GM13976 (cell line): ENCODE measurements at regions not wholly inside any gene's neighbourhood (a gene's known extent, or its start where the extent isn't known, plus 50 kb on each side); places are given as distances from the start of the nearest gene placed in this dataset.

ENCODE experiments used
- DNase-seq: peaks from one replicate; pipeline ENCODE4 v3.0.0; 2012; ENCODE audit warnings: low spot score
- in situ Hi-C: fragments of 300-500 bp; cut with MboI; formaldehyde crosslinking; loops from one replicate; pipeline ENCODE4 v1.12.0; 2022; ENCODE audit warnings: low sequenced_read_pairs, mixed read lengths, inconsistent platforms; ENCODE audit not compliant: unreplicated experiment
- TF ChIP-seq, protein P1 (sequence below): IDR thresholded peaks from 2 replicates; pipeline ENCODE4 v1.5.1; 2012; ENCODE audit warnings: borderline replicate concordance, mild to moderate bottlenecking; ENCODE audit not compliant: insufficient read depth; ENCODE audit errors: extremely low read depth, missing control alignments, control extremely low read depth

- DNase-seq, result no peak
- in situ Hi-C loops, result no loop called here
- TF ChIP-seq, protein P1, sequence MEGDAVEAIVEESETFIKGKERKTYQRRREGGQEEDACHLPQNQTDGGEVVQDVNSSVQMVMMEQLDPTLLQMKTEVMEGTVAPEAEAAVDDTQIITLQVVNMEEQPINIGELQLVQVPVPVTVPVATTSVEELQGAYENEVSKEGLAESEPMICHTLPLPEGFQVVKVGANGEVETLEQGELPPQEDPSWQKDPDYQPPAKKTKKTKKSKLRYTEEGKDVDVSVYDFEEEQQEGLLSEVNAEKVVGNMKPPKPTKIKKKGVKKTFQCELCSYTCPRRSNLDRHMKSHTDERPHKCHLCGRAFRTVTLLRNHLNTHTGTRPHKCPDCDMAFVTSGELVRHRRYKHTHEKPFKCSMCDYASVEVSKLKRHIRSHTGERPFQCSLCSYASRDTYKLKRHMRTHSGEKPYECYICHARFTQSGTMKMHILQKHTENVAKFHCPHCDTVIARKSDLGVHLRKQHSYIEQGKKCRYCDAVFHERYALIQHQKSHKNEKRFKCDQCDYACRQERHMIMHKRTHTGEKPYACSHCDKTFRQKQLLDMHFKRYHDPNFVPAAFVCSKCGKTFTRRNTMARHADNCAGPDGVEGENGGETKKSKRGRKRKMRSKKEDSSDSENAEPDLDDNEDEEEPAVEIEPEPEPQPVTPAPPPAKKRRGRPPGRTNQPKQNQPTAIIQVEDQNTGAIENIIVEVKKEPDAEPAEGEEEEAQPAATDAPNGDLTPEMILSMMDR, result no peak
These were observed 435.2 kb upstream of the DPPA4 start for GRCh38 chr3:109772520-109772919.

DNA sequence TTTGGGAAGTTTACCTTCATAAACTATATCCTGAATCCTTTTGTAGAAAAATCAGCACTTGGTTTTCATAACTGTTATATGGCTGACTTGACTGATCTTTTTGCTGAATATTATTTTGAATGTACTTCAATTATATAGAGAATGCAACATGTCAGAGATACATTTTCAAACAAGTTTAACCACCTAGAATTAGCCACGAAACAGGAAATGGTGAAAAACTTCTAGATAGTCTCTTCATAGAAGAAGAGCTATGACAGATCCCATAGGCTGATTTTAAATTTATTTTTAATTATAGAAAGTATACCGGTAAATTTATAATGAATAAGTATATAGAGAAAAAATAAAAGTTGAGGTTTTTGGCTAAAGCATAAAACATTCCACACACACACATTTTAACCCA lies 436.8 kb upstream of the DPPA4 start:
- in situ Hi-C loops, result no loop called here
- no peak for DNase-seq
- TF ChIP-seq, protein P1, result no peak

- DNase-seq, result no peak
- TF ChIP-seq, protein P1, result no peak
- in situ Hi-C loops, result no loop called here
These were observed 446.9 kb upstream of the DPPA4 start for GRCh38 chr3:109784285-109784684.

DNA sequence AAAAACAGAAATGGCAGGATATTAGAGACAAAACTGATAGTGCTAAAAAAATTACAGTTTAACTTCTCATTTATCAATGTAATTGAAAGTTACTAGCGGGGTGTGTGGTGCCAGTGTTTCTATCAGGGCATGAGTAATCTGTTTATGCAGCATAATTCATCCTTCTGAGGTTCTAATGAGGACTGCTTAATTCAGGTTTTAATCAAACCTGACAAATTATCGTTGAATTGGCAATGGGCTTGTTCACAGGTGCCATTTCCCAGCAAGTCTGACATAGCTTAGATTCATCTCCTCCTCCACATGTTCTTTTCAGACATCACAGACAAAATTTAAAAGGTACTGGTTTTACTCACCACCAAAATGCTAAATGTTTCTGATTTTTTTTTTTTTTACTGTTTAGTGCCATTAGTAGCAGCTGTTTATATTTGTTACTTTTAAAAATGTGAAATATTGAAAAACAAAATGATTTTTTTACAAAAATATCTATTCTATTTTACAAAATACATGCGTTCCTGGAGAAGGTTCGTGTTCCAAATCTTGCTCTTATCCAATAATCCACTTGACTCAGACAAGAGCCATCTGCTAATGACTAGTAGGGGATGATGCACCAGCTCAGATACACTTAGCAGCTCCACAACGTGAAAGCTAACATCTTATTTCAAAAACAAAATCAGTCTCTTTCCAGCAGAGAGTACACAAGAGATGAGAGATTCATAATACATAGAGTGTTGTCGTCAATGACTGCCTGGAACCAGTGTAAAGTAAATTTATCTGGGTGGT lies 447.7 kb upstream of the DPPA4 start:
- in situ Hi-C loops, result no loop called here
- TF ChIP-seq, protein P1, result no peak
- no peak for DNase-seq

GRCh38 chr3:109803274-109803673 lies 465.9 kb upstream of the DPPA4 start:
- no peak for DNase-seq
- TF ChIP-seq, protein P1, result no peak
- in situ Hi-C loops, result no loop called here

DNA sequence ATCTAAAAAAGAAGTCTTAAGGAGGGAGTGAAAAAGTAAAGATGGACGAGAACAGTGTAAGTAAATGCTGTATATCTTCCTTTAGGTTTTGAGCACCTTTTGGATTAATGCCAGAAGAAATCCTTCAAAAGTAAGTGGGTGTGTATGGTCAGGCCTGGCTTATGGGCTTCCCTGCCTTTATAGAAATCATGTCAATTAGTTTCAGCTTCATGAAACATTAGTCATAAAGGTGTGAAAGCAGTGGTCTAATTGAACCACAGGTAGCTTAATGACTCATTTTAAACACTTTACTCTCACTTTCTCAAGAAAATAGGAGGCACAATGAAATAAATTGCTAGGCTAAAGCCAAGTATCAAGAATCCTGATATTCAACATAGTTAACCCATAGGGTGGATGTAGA lies 467.4 kb upstream of the DPPA4 start:
- no peak for DNase-seq
- TF ChIP-seq, protein P1, result no peak
- in situ Hi-C loops, result no loop called here

DNA sequence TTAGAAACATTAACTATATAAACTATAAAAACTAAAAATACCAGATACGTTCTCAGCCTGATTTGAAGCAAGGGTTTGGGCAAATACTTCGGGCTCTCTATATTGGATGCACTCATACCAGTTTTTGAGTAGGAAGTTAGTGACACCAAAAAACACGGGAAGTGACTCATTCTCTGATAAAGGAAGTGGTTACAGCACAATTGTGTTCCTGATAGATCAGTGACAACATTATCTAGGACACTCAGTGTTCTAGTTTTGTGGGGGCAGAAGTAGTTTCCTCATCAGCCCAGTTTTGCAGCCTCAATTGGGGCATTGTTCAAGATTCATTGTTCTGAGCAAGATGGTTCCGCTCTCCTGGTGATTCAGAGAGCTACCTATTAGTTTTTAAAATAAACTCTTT lies 469.6 kb upstream of the DPPA4 start:
- in situ Hi-C loops, result no loop called here
- no peak for DNase-seq
- TF ChIP-seq, protein P1, result no peak
